GM19238 (cell line): ENCODE measurements at regions not wholly inside any gene's neighbourhood (a gene's known extent, or its start where the extent isn't known, plus 50 kb on each side); places are given as distances from the start of the nearest gene placed in this dataset.
"Not testable (repeated sequence)": the region's sequence is repeated elsewhere in the genome, so short reads cannot be mapped to it uniquely, and the experiment has no call there.

ENCODE experiments used
- DNase-seq: peaks from one replicate; pipeline ENCODE4 v3.0.0; 2011; ENCODE audit warnings: low spot score; ENCODE audit not compliant: insufficient read length

GRCh38 chr5:145008876-145009530, 826.1 kb downstream of the PRELID2 start:
- DNase-seq, result no peak

DNA sequence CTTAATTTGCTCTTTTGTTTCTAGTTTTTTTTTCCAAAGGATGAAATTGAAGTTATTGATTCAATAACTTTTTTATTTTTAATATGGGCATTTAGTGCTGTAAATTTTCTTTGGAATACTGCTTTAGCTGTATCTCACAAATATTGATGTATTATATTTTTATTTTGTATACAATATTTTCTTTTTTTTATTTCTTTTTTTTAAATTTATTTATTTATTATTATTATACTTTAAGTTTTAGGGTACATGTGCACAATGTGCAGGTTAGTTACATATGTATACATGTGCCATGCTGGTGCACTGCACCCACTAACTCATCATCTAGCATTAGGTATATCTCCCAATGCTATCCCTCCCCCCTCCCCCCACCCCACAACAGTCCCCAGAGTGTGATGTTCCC, 823.7 kb downstream of the KCTD16 start:
- DNase-seq, result not testable (repeated sequence)

- no peak for DNase-seq
These were observed 812.4 kb downstream of the KCTD16 start for GRCh38 chr5:144983101-144983500.

- no peak for DNase-seq
These were observed 809.0 kb downstream of the KCTD16 start for GRCh38 chr5:144979516-144980264.

DNA sequence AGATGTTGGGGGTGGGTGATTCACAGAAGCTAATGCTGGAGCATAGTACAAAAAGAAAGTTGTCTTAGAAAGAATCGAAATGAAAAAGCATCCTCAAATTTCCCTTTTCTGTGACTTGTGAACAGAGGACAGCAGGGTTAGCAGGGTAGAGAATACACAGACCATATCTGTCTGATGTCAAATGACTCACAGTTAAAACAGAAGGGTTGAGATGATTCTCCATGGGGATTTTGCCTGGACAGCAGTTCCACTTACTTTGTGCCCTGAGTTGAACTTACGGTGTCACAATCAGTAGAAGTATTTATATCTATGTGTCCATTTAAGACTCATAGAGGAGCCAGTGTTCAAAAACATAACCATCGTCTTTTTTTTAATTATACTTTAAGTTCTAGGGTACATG, 801.6 kb downstream of the KCTD16 start:
- no peak for DNase-seq

GRCh38 chr5:144971108-144971850, 800.6 kb downstream of the KCTD16 start:
- DNase-seq, result no peak

DNA sequence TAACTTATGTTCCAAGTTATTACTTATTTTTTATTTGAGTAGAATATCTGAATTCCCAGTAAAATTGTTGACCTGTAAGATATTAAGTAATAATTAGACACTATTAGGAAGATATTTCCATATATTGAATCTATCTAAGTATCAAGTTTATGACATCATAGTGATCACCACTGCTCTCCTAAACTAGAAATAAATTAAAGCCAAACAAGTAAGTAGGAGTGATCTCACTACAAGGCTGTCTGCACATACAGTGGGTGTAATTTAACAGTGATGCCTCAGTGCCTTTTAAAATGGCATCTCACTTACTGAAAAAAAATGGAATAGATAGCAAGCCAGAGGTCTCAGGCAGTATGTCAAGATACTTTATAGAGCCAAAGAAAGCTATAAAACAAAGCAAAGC, 789.6 kb downstream of the KCTD16 start:
- DNase-seq, result no peak

GRCh38 chr5:144958002-144958401, 787.3 kb downstream of the KCTD16 start:
- no peak for DNase-seq

DNA sequence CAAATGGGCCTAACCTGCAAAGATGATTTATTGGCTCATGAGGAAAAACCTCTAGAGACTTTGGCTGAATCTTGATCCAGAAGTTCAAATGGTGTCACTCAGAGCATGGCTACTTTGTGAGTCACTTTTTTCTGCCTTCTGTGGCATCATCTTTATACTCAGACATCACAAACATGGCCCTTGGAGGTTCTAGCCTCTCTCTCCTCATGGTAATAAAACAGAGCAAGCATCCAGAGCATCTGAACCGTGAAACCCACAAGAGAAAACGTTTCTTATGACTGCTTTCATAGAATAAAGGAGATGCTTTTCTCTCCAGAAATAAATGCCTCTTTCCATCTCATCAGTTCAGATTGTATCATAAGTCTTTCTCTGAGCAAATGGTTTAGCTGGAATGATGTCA, 780.3 kb downstream of the KCTD16 start:
- DNase-seq, result no peak

GRCh38 chr5:144947023-144947422, 776.4 kb downstream of the KCTD16 start:
- DNase-seq, result no peak

GRCh38 chr5:144945503-144945902, 774.8 kb downstream of the KCTD16 start:
- DNase-seq, result no peak

DNA sequence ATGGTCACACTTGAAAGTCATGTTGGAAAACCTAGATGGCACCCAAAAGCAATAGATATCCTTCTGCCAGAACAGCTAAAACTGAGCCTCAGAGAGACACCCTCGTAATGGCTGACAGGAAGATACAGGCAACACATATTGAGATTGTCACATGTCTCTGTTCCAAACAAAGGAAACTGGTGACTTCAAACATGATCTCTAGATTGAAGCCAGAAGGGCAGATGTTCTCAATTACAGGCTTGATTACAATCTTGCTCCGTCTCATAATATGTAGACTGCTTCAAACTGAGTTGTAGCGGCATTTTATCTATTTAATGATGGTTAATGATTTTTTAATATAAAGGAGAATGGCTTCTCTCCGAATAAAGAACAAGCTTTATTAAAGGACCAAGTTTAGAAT, 774.3 kb downstream of the KCTD16 start:
- DNase-seq, result no peak

- no peak for DNase-seq
These were observed 770.3 kb downstream of the KCTD16 start for GRCh38 chr5:144941004-144941403.

- no peak for DNase-seq
These were observed 747.7 kb downstream of the KCTD16 start for GRCh38 chr5:144918371-144918770.

DNA sequence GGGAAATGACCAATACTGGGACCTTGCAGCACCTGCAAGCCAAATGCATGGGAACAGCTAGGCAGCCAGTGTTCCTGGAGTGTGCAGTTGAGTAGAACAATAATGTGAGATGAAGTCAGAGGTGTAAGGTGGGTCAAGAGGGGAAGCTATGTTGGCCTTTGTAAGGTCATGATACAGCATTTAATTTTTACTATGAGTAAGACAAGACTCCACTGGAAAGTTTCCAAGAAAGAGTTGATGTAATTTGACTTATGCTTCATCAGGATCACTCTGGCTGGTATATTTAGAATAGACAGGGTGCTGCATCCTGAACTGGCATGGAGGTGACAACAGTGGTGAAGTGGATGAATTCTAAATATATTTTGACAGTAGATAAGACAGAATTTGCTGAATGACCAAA, 744.8 kb downstream of the KCTD16 start:
- no peak for DNase-seq

- no peak for DNase-seq
These were observed 743.0 kb downstream of the KCTD16 start for GRCh38 chr5:144913661-144914060.

GRCh38 chr5:144896473-144896872, 725.8 kb downstream of the KCTD16 start:
- no peak for DNase-seq

DNA sequence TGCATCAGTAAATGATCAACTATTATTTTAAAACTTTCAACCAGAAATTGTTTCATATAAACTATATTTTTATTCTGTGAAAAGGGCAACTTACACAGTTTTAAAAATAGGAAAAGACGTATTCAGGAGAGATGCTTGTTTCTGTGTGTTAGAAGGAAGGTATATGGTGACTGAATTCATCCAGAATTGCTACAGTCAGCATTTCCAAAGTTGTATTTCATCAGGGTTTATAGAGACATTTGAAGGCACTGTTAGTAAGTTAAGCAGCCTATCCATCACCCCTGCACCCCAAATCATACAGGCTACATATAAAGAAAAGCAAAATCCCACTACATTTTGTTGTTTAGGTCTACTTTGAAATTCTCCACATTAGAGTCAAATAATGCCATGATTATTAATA, 716.0 kb downstream of the KCTD16 start:
- no peak for DNase-seq

DNA sequence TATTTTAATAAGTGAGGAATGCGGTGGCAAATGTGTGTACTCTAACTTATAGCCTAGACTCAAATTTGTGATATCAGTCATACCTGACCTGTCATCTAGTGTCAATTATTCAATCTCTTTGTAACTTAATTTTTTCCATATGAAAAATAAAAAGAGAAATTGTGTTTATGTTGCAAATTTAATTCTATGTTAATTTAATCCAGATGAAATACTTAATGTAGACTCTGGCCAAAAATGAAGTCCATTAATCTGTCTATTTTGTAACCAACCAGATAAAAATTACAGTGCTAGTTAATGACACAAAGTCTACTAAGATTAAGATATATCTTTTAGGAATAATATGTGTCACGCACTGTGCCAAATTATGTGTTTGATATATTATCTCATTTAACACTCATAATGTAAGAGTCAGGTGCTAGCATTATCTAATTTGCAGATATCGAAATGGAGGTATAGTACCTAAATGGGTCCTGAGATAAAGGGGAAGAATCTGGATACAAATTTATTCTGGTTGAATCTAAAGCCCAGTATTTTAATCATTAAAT, 712.1 kb downstream of the KCTD16 start:
- DNase-seq, result no peak

DNA sequence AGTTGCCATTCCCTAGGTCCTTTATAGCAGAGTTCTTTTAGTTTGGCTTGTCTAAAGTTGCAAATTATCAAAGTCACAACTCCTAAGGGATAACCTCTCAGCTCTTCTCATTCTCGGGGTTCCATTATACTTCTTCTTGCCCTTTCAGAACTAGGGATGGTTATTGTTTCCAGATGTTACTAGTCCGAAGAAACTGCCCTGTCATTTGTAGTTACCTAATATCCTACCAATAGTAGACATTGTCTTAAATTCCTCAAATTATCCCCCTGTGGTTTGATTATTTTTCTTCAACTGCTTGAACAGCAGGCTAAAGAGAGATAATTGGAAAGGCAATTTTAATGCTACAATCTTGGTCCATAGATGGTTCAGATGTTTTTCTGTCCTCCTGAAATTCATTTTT, 709.8 kb downstream of the KCTD16 start:
- DNase-seq, result no peak

- no peak for DNase-seq
These were observed 706.3 kb downstream of the KCTD16 start for GRCh38 chr5:144876990-144877389.

DNA sequence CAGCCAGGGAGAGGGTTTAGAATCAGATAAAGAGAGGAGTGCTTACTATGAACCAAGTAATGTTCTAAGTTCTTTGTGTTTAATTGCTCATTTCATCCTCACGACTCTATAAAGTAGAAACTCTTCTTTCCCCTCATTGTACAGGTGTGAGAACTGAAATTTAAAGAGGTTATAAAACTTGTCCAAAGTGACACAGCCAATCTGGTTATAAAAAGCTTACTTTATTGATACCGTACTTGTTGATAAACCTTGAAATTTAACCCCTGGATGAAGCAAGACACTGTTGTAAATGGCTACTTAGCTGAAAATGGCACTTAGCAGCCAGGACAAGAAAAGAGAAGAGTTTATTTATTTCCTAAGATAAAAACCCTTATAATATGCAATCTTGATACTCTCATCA, 702.4 kb downstream of the KCTD16 start:
- DNase-seq, result no peak
